Mammary epithelial cell (primary cell): ENCODE measurements at regions not wholly inside any gene's neighbourhood (a gene's known extent, or its start where the extent isn't known, plus 50 kb on each side); places are given as distances from the start of the nearest gene placed in this dataset.

Experiments
- EZH2 ChIP-seq: IDR thresholded peaks from 2 replicates; pipeline ENCODE4 v1.6.1; 2012; ENCODE audit warnings: low read length, inconsistent platforms, borderline replicate concordance
- TF ChIP-seq, protein P1 (sequence below), 2 donors: IDR thresholded peaks in 1 of 2; conservative IDR thresholded peaks in 1 of 2; 2 replicates each; pipeline ENCODE4 v1.5.1; 2011 to 2012; ENCODE audit warnings: inconsistent platforms in 2 of 2, low read length in 2 of 2, mild to moderate bottlenecking in 2 of 2, control low read depth in 1 of 2, low read depth in 1 of 2; ENCODE audit not compliant: insufficient read depth in 1 of 2; ENCODE audit errors: extremely low read depth in 1 of 2

DNA sequence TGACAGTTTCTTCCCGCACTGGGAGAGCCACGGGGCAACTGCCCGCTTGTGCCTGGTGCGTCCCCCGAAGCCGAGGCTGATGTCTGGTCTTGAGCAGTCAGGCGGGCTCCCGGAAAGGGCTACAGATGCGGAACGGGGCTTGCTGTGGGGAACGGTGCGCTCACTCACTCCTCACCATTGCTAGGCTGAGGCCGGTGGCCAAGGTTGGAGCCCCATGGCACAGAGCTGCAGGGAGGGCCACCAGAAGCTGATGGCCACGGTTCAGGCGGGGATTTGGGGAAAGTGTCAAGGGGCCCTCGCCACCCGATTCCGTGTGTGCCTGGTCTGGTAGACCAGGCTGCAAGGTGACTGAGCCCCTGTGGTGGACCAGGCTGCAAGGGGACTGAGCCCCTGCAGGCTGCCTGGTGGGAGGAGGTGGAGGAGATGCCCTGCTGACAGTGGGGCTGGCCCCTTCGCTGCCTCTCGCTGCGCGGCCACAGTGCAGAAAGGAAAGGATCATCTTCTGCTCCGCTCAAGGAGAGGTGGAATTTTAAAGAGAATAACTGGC is 1315.8 kb downstream of the BRD1 start:
- TF ChIP-seq, protein P1, sequence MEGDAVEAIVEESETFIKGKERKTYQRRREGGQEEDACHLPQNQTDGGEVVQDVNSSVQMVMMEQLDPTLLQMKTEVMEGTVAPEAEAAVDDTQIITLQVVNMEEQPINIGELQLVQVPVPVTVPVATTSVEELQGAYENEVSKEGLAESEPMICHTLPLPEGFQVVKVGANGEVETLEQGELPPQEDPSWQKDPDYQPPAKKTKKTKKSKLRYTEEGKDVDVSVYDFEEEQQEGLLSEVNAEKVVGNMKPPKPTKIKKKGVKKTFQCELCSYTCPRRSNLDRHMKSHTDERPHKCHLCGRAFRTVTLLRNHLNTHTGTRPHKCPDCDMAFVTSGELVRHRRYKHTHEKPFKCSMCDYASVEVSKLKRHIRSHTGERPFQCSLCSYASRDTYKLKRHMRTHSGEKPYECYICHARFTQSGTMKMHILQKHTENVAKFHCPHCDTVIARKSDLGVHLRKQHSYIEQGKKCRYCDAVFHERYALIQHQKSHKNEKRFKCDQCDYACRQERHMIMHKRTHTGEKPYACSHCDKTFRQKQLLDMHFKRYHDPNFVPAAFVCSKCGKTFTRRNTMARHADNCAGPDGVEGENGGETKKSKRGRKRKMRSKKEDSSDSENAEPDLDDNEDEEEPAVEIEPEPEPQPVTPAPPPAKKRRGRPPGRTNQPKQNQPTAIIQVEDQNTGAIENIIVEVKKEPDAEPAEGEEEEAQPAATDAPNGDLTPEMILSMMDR (conservative IDR thresholded peaks at IDR 0.05 in 1 of 2, IDR thresholded peaks at IDR 0.05 in 1 of 2; ENCODE audit: extremely low read depth in 1 of 2, insufficient read depth in 1 of 2, low read depth in 1 of 2, low read length in 2 of 2) = no peak
- TF ChIP-seq EZH2 = no peak
